ENCODE measurements at regions not wholly inside any gene's neighbourhood (a gene's known extent, or its start where the extent isn't known, plus 50 kb on each side); places are given as distances from the start of the nearest gene placed in this dataset.

DNA sequence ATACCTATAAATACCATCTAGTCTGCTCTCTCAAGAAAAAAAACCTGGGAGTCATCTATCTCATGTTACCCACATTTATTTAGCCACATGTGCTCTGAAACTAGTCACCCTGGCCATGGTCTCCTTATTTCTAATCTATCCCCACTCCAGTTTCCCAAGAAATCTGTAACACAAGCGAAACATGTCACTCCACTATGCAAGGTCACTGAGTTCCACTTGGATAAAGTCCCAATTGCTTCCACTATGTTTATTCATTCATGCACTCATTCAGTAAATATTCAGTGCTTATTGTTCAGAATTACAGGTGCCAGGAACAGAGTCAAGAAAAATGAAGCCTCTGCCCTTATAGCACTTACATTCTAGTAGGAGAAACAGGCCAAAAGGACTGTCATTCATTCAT, 369.4 kb upstream of the CYRIA start:
- H2AFZ ChIP-seq (ENCODE audit: low read depth, low read length, poor library complexity, severe bottlenecking): no peak overlapping the region
- POLR2A ChIA-PET: no interaction called here
- H3K4me3 ChIP-seq (replicated peaks in 1 of 2; ENCODE audit: low read depth in 1 of 2, low read length in 2 of 2): no peak overlapping the region
- intact Hi-C loops (cut with micrococcal nuclease): no loop called here
- no peak overlapping the region for H3K27ac ChIP-seq (ENCODE audit: low read depth, low read length)
- H3K36me3 ChIP-seq (ENCODE audit: control insufficient read depth in 1 of 2, insufficient read depth in 2 of 2, low read length in 2 of 2): no peaks in the 10 kb centered on the region
- RAD21 ChIA-PET (ENCODE audit: low non-redundant PET in 1 of 2, low total read pairs in 2 of 2, uncharacterized antibody in 2 of 2, unreplicated experiment in 2 of 2): no interaction called here
- no peak overlapping the region for H3K4me2 ChIP-seq (ENCODE audit: low read length)
- no peak for DNase-seq (ENCODE audit: low read depth, low spot score)
- BruUV-seq (replicated peaks): no TSS peak
- H3K9ac ChIP-seq (ENCODE audit: low read length): no peak overlapping the region
- H3K4me1 ChIP-seq (ENCODE audit: control insufficient read depth in 1 of 2, insufficient read depth in 2 of 2, low read length in 2 of 2): no peaks in the 10 kb centered on the region
- no peaks in the 10 kb centered on the region for H3K79me2 ChIP-seq (ENCODE audit: insufficient read depth, low read length)
- TF ChIP-seq CBX3 (IDR thresholded peaks at IDR 0.05; ENCODE audit: low read depth): no peak
- no peak for TF ChIP-seq SIN3A (IDR thresholded peaks at IDR 0.05; ENCODE audit: low read depth)
- TF ChIP-seq ELF1 (IDR thresholded peaks at IDR 0.05; ENCODE audit: borderline replicate concordance, low read depth): no peak
- no peak for TF ChIP-seq SRF (IDR thresholded peaks at IDR 0.05; ENCODE audit: low read depth)
- TF ChIP-seq YY1 (IDR thresholded peaks at IDR 0.05; ENCODE audit: extremely low read depth, insufficient replicate concordance, low read depth, low read length): no peak
- no peak for TF ChIP-seq POLR2AphosphoS5 (IDR thresholded peaks at IDR 0.05; ENCODE audit: low read depth, low read length)
- TF ChIP-seq POLR2A (IDR thresholded peaks at IDR 0.05; ENCODE audit: borderline replicate concordance, extremely low read depth, insufficient read depth, insufficient read length): no peak
- no peak for ATAC-seq
- CTCF ChIA-PET: no interaction called here
- H4K20me1 ChIP-seq (ENCODE audit: insufficient read depth): no peaks in the 10 kb centered on the region
- peaks cover 4% of the 10 kb centered on the region; the same call in 1 of the 2 replicates for H3K27me3 ChIP-seq (ENCODE audit: insufficient read depth, low read length)
- H3K9me3 ChIP-seq (ENCODE audit: control insufficient read depth in 1 of 2, insufficient read depth in 1 of 2, low read depth in 1 of 2, low read length in 2 of 2): no peaks in the 10 kb centered on the region
- H3K9me2 ChIP-seq (ENCODE audit: insufficient read depth): no peaks in the 10 kb centered on the region

DNA sequence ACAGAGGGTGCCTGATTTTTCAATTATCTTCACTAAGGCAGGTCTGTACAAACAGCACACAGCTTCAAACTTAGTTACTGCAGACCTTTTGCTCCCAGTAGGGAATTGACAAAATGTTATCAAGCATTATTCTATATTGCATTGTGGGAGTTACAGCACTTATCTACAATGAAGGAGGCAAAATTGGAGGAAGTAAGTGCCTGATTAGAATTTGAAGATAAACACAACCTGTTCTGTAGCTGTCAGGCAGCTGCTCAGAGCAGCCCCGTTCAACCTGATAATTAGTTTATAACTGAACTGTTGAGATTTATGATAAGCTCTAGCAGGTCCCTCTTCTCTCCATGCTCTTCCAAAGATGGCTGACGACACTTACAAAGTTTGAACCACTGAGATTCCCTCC, 364.4 kb upstream of the CYRIA start:
- H3K9me2 ChIP-seq (ENCODE audit: insufficient read depth): no peaks in the 10 kb centered on the region
- H3K79me2 ChIP-seq (ENCODE audit: insufficient read depth, low read length): no peaks in the 10 kb centered on the region
- CTCF ChIA-PET: no interaction called here
- ATAC-seq (no peak), DNase-seq (ENCODE audit: low read depth, low spot score) (no peak)
- H2AFZ ChIP-seq (ENCODE audit: low read depth, low read length, poor library complexity, severe bottlenecking): no peak overlapping the region
- H3K9me3 ChIP-seq (ENCODE audit: control insufficient read depth in 1 of 2, insufficient read depth in 1 of 2, low read depth in 1 of 2, low read length in 2 of 2): no peaks in the 10 kb centered on the region
- RAD21 ChIA-PET (ENCODE audit: low non-redundant PET in 1 of 2, low total read pairs in 2 of 2, uncharacterized antibody in 2 of 2, unreplicated experiment in 2 of 2): no interaction called here
- no TSS peak for BruUV-seq (replicated peaks)
- H3K36me3 ChIP-seq (ENCODE audit: control insufficient read depth in 1 of 2, insufficient read depth in 2 of 2, low read length in 2 of 2): no peaks in the 10 kb centered on the region
- no peak overlapping the region for H3K9ac ChIP-seq (ENCODE audit: low read length)
- no peak overlapping the region for H3K4me2 ChIP-seq (ENCODE audit: low read length)
- no peak overlapping the region for H3K4me3 ChIP-seq (replicated peaks in 1 of 2; ENCODE audit: low read depth in 1 of 2, low read length in 2 of 2)
- POLR2A ChIA-PET: no interaction called here
- H3K4me1 ChIP-seq (ENCODE audit: control insufficient read depth in 1 of 2, insufficient read depth in 2 of 2, low read length in 2 of 2): no peaks in the 10 kb centered on the region
- H3K27me3 ChIP-seq (ENCODE audit: insufficient read depth, low read length): no peaks in the 10 kb centered on the region
- no peaks in the 10 kb centered on the region for H4K20me1 ChIP-seq (ENCODE audit: insufficient read depth)
- intact Hi-C loops (cut with micrococcal nuclease): no loop called here
- no peak overlapping the region for H3K27ac ChIP-seq (ENCODE audit: low read depth, low read length)
- TF ChIP-seq ZNF274 (IDR thresholded peaks at IDR 0.05; ENCODE audit: low read depth, low read length) (no peak), TCF7L2 (IDR thresholded peaks at IDR 0.05; ENCODE audit: borderline replicate concordance, extremely low read depth, insufficient read depth, insufficient read length) (no peak), EGR1 (IDR thresholded peaks at IDR 0.05; ENCODE audit: low read depth) (no peak), YY1 (IDR thresholded peaks at IDR 0.05; ENCODE audit: extremely low read depth, insufficient replicate concordance, low read depth, low read length) (no peak), ELF1 (IDR thresholded peaks at IDR 0.05; ENCODE audit: borderline replicate concordance, low read depth) (no peak), EZH2 (IDR thresholded peaks at IDR 0.05) (no peak), ZFX (IDR thresholded peaks at IDR 0.05) (no peak), POLR2AphosphoS5 (IDR thresholded peaks at IDR 0.05; ENCODE audit: low read depth, low read length) (no peak), CBX3 (IDR thresholded peaks at IDR 0.05; ENCODE audit: low read depth) (no peak), SRF (IDR thresholded peaks at IDR 0.05; ENCODE audit: low read depth) (no peak), SIN3A (IDR thresholded peaks at IDR 0.05; ENCODE audit: low read depth) (no peak)
- TF ChIP-seq, protein P1, sequence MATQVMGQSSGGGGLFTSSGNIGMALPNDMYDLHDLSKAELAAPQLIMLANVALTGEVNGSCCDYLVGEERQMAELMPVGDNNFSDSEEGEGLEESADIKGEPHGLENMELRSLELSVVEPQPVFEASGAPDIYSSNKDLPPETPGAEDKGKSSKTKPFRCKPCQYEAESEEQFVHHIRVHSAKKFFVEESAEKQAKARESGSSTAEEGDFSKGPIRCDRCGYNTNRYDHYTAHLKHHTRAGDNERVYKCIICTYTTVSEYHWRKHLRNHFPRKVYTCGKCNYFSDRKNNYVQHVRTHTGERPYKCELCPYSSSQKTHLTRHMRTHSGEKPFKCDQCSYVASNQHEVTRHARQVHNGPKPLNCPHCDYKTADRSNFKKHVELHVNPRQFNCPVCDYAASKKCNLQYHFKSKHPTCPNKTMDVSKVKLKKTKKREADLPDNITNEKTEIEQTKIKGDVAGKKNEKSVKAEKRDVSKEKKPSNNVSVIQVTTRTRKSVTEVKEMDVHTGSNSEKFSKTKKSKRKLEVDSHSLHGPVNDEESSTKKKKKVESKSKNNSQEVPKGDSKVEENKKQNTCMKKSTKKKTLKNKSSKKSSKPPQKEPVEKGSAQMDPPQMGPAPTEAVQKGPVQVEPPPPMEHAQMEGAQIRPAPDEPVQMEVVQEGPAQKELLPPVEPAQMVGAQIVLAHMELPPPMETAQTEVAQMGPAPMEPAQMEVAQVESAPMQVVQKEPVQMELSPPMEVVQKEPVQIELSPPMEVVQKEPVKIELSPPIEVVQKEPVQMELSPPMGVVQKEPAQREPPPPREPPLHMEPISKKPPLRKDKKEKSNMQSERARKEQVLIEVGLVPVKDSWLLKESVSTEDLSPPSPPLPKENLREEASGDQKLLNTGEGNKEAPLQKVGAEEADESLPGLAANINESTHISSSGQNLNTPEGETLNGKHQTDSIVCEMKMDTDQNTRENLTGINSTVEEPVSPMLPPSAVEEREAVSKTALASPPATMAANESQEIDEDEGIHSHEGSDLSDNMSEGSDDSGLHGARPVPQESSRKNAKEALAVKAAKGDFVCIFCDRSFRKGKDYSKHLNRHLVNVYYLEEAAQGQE (IDR thresholded peaks at IDR 0.05; ENCODE audit: low read depth): no peak
- TF ChIP-seq, protein P2, sequence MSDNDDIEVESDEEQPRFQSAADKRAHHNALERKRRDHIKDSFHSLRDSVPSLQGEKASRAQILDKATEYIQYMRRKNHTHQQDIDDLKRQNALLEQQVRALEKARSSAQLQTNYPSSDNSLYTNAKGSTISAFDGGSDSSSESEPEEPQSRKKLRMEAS (IDR thresholded peaks at IDR 0.05): no peak
- TF ChIP-seq, protein P3, sequence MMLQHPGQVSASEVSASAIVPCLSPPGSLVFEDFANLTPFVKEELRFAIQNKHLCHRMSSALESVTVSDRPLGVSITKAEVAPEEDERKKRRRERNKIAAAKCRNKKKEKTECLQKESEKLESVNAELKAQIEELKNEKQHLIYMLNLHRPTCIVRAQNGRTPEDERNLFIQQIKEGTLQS (IDR thresholded peaks at IDR 0.05): no peak

Measured in HCT116 (cell line).